ENCODE measurements at regions not wholly inside any gene's neighbourhood (a gene's known extent, or its start where the extent isn't known, plus 50 kb on each side); places are given as distances from the start of the nearest gene placed in this dataset.
"Not testable (repeated sequence)": the region's sequence is repeated elsewhere in the genome, so short reads cannot be mapped to it uniquely, and the experiment has no call there.

DNA sequence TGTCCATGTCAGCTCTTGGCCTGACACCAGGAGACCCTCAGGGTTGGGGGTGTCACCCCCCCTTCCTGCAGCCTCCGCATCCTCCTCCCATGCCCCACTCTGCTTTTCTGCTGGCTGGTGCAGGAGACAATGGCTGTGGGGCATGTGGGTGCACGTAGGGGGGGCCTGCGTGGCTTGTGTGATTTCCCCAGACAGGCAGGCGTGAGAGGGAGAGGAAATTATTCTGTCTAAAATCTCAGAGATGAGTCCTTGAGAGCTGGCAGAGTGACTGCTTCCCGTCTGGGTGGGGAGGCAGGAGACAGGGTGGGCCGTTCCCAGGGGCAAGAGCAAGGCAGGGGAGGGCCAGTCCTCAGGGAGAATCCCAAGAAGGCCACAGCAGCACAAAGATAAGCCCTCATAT is 173.2 kb downstream of the TRIM43 start:
- not testable (repeated sequence) for TF ChIP-seq POLR2AphosphoS5 (IDR thresholded peaks at IDR 0.05; ENCODE audit: insufficient read depth, low read depth, low read length); EZH2 (IDR thresholded peaks at IDR 0.05; ENCODE audit: borderline replicate concordance, low read depth, low read length, severe bottlenecking); POLR2A (IDR thresholded peaks at IDR 0.05; ENCODE audit: low read depth, low read length); JUN (IDR thresholded peaks at IDR 0.05; ENCODE audit: borderline replicate concordance, insufficient read depth, insufficient read length, low read depth); MAX (IDR thresholded peaks at IDR 0.05; ENCODE audit: insufficient read depth, insufficient read length); MYC (IDR thresholded peaks at IDR 0.05; ENCODE audit: low read depth, low read length); FOS (IDR thresholded peaks at IDR 0.05; ENCODE audit: borderline replicate concordance, insufficient read depth, low read length); GATA2 (IDR thresholded peaks at IDR 0.05; ENCODE audit: insufficient read depth, insufficient read length, low read depth, low read length)
- TF ChIP-seq, protein P1, sequence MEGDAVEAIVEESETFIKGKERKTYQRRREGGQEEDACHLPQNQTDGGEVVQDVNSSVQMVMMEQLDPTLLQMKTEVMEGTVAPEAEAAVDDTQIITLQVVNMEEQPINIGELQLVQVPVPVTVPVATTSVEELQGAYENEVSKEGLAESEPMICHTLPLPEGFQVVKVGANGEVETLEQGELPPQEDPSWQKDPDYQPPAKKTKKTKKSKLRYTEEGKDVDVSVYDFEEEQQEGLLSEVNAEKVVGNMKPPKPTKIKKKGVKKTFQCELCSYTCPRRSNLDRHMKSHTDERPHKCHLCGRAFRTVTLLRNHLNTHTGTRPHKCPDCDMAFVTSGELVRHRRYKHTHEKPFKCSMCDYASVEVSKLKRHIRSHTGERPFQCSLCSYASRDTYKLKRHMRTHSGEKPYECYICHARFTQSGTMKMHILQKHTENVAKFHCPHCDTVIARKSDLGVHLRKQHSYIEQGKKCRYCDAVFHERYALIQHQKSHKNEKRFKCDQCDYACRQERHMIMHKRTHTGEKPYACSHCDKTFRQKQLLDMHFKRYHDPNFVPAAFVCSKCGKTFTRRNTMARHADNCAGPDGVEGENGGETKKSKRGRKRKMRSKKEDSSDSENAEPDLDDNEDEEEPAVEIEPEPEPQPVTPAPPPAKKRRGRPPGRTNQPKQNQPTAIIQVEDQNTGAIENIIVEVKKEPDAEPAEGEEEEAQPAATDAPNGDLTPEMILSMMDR (IDR thresholded peaks at IDR 0.05; ENCODE audit: extremely low read depth in 1 of 2, insufficient read depth in 1 of 2, low read depth in 1 of 2, low read length in 2 of 2), result not testable (repeated sequence)

All from endothelial cell of umbilical vein (primary cell).